HG03064 (cell line): ENCODE measurements at regions not wholly inside any gene's neighbourhood (a gene's known extent, or its start where the extent isn't known, plus 50 kb on each side); places are given as distances from the start of the nearest gene placed in this dataset.
"Not testable (repeated sequence)": the region's sequence is repeated elsewhere in the genome, so short reads cannot be mapped to it uniquely, and the experiment has no call there.

Source experiments
- ATAC-seq: cut with Tn5 transposase; IDR thresholded peaks from one replicate; pipeline ENCODE4 v1.9.1; 2021; ENCODE audit warnings: low read depth; ENCODE audit not compliant: unreplicated experiment

GRCh38 chr10:47711428-47711827 lies 52.0 kb downstream of the SYT15B start:
- not testable (repeated sequence) for ATAC-seq

- not testable (repeated sequence) for ATAC-seq
Observed at GRCh38 chr10:47710443-47710842, 52.9 kb downstream of the SYT15B start.

GRCh38 chr10:47705698-47706414 lies 57.5 kb downstream of the SYT15B start:
- peak; percentile 85 for ATAC-seq

GRCh38 chr10:47701285-47701684 lies 62.1 kb downstream of the SYT15B start:
- ATAC-seq = not testable (repeated sequence)

GRCh38 chr10:47699854-47700253 lies 63.5 kb downstream of the SYT15B start:
- not testable (repeated sequence) for ATAC-seq

GRCh38 chr10:47696170-47696569 lies 67.2 kb downstream of the SYT15B start:
- not testable (repeated sequence) for ATAC-seq

- not testable (repeated sequence) for ATAC-seq
Observed at GRCh38 chr10:47695149-47695548, 68.2 kb downstream of the SYT15B start.

GRCh38 chr10:47690304-47690703 lies 73.1 kb downstream of the SYT15B start:
- not testable (repeated sequence) for ATAC-seq

GRCh38 chr10:47683826-47684475 lies 79.4 kb downstream of the SYT15B start:
- ATAC-seq = not testable (repeated sequence)

- not testable (repeated sequence) for ATAC-seq
Observed at GRCh38 chr10:47681638-47681990, 81.8 kb downstream of the SYT15B start.

- not testable (repeated sequence) for ATAC-seq
Observed at GRCh38 chr10:47680848-47681637, 82.3 kb downstream of the SYT15B start.

- not testable (repeated sequence) for ATAC-seq
Observed at GRCh38 chr10:47676102-47676501, 87.3 kb downstream of the SYT15B start.

- ATAC-seq = not testable (repeated sequence)
Observed at GRCh38 chr10:47675577-47675976, 87.8 kb downstream of the SYT15B start.

GRCh38 chr10:47673128-47673527 lies 90.3 kb downstream of the SYT15B start:
- ATAC-seq = not testable (repeated sequence)

- ATAC-seq = not testable (repeated sequence)
Observed at GRCh38 chr10:47670857-47671256, 92.5 kb downstream of the SYT15B start.

GRCh38 chr10:47661955-47662577 lies 101.3 kb downstream of the SYT15B start:
- ATAC-seq = not testable (repeated sequence)

- ATAC-seq = not testable (repeated sequence)
Observed at GRCh38 chr10:47656732-47657131, 106.7 kb downstream of the SYT15B start.

- not testable (repeated sequence) for ATAC-seq
Observed at GRCh38 chr10:47654161-47654560, 109.2 kb downstream of the SYT15B start.

- ATAC-seq = not testable (repeated sequence)
Observed at GRCh38 chr10:47648594-47648993, 114.8 kb downstream of the SYT15B start.

- not testable (repeated sequence) for ATAC-seq
Observed at GRCh38 chr10:47647523-47648101, 115.8 kb downstream of the SYT15B start.
